GM21528 (cell line): ENCODE measurements at regions not wholly inside any gene's neighbourhood (a gene's known extent, or its start where the extent isn't known, plus 50 kb on each side); places are given as distances from the start of the nearest gene placed in this dataset.
"Not testable (repeated sequence)": the region's sequence is repeated elsewhere in the genome, so short reads cannot be mapped to it uniquely, and the experiment has no call there.

Experiments
- ATAC-seq: cut with Tn5 transposase; IDR thresholded peaks from one replicate; pipeline ENCODE4 v1.9.1; 2021; ENCODE audit warnings: mild to moderate bottlenecking, moderate library complexity; ENCODE audit not compliant: unreplicated experiment, low FRiP score

DNA sequence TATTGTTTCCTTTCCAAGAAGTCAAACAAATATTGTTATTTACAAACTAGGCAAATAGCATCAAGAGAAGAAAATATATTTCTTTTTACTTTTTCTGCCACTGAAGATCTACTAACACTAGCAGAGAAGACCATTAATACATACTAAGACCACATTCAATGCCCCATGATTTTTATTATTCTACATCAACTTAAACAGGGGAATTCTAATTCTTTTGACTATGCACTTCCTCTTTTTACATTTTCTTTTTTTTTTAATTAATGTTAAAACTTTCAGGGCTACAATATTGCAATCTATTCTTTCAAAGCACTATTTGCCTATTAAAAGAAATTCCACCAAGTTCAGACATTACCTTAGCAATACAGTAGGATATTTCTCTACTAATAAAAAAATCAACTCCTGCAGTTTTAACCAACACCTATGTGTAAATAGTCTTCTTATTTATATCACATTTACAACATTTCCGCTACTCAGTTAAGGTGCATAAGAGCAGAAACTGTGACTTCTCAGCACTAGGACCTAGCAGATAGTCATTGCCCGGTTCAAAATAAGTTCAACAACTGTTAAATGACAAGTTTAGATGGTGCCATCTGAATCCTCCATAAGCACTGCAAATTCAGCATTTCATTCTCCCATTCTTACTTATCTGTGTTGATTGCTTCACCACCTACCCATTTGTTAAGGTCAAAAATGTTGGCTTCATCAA lies 513.5 kb downstream of the TTLL7 start:
- ATAC-seq: peak; percentile 37

DNA sequence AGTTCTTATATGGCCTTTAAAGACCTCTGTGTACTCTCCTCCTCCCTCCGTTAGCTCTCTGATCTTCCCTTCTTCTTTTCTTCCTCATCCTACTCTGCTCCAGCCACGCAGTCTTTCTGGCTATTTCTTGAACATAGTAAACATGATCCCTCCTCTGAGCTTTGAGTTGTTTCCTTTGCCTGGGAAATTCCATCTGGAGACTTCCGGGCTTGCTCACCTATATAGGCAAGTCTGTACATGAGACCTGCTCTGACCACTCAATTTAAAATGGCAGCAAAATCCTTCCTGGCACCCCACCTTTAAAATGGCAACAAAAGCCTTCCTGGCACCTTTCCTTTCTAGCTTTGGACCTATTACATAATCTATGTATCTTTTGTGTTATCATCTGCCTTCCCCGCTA lies 517.6 kb downstream of the TTLL7 start:
- not testable (repeated sequence) for ATAC-seq

DNA sequence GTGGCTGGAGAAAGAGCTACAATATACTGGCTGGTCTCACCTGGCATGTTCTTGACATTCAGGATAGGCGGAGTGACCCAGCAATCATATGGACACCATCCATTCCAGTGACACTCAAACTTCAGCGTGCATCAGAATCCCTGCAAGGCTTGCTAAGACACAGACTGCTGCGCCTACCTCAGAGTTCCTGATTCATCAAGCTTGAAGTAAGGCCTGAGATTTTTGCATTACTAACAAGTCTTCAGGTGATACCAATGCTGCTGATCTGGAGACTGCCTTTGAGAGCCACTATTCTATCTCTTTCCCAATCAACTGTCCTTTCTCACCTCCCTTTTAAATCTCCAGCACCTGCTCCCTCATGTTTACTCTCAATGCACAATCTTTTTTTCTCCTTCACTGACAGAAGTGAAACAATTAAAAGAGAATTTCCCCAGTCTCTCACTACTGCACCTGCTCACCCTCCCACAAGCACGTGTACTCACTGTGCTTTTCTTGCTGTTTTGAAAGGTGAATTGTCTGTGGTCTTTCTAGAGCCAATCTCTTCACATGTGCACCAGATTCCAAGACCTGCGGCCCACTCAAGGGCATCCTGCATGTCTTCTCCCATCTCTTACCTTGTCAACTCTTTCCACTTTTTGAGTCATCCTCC lies 519.2 kb downstream of the TTLL7 start:
- ATAC-seq: peak; percentile 69

DNA sequence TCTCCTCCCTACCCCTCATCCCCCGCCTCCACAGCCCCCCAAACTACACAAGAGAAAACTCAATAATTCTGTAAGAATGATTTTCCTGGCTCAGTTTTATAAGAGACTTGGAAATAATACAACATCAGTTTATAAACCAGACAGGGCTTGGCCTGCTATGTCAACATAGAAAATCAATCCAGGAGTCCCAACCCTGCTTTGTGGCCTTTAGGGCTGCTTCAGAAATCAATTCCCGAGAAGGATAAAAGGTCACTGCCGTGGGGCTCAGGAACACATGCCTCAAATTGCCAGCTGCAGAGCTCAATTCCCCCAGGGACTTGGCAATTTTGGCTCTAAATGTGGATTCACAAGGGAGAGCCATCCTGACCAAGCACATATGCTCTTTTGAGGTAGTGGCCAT lies 520.8 kb downstream of the TTLL7 start:
- not testable (repeated sequence) for ATAC-seq

DNA sequence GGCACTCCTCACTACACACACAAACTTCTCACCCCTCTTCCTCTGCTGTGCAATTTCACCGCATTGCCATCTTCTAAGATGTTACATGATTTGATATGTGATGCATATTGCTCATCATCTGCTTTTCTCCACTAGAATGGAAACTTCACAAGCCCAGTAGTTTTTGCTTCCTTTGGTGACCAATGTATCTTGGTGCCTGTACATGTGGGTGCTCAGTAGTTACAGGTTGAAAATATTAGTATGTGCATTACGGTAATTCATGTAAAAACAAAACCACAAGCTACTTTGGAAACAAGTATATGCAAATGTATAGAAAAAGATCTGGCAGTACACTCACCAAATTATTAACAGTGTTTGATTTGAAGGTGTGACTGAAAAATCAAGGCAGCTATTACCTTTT lies 522.4 kb downstream of the TTLL7 start:
- peak; percentile 73 for ATAC-seq

DNA sequence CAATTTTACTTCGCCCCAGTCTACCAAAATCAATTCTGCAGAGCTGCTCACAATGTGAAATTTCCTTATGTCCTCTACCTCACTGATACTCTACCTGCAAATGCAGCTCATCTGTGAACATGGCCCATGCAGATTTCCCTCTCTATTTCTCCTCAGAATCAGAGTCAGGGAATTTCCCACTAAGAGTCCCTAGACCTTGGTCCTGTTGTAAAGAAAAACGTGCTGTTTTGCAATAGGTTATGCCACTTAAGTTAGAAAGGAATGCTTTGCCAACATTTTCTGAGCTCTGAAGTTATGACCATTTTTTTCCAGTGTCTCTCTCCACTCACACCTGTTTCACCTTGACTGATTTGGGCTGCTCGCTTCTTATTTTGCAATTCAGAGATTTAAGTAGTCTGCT lies 524.0 kb downstream of the TTLL7 start:
- not testable (repeated sequence) for ATAC-seq

DNA sequence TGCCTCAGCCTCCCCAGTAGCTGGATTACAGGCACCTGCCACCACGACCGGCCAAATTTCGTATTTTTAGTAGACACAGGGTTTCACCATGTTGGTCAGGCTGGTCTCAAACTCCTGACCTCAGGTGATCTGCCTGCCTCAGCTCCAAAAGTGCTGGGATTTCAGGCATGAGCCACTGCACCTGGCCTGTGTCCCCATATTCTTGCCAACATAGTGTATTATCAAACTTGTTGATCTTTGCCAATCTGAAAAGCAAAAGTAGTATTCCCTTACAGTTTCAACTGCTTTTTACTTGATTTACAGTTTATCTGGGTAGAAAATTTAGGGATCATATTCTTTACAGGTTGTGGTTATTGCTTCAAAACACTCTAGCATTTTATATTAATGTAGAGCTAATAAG lies 524.9 kb downstream of the TTLL7 start:
- not testable (repeated sequence) for ATAC-seq

DNA sequence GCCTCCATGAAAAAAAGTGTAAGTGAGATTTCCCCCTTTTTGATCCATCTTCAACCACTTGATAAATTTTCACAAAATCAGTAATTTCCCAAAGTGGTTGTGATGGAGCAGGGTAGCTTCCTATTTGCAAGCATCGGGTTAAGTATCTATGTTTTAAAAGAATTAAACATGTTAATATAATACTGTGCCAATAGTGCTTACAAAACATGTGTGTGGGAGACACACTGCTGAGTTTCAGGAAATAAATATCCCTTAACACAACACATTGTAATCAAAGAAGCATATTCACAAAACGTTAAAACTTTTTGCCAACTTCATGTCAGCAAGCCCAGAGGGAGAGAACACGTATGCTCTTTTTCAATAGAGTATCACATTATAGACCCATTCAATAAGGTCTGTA lies 526.9 kb downstream of the TTLL7 start:
- ATAC-seq: not testable (repeated sequence)

DNA sequence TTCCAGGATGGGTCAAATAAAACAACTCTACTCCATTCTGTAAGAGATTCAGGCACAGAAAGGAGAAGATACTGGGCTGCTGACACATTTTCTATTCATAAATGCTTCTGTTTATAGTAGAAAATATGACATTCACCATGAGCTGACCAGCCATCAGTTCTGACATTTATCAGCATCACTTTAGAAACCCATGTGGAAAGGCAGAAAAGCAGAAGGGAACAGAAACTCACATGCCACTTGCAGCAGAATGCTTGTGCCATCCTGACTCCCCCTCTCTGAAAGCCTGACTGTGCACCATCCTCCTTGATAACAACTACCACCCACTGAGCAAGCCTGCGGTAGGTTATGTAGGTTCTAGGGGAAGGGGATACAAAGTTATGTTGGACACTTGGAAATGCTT lies 527.7 kb downstream of the TTLL7 start:
- peak; percentile 46 for ATAC-seq

DNA sequence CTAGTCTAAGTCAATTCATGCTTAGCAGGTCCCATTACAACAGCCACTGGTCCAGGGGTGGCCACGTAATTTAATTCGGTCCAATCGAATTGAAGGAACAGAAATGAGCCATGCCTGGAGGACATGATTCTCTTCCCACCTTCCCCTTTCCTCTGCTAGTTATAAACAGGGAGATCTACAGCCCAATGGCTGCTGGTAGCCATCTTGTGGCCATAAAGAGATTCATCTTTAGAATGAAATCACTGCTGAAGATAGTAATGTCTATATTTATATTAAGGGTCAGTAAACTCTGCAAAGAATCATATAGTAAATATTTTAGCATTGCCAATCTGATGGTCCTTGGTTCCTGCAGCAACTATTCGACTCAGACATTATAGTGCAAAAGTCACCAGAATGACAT lies 530.6 kb downstream of the TTLL7 start:
- not testable (repeated sequence) for ATAC-seq

DNA sequence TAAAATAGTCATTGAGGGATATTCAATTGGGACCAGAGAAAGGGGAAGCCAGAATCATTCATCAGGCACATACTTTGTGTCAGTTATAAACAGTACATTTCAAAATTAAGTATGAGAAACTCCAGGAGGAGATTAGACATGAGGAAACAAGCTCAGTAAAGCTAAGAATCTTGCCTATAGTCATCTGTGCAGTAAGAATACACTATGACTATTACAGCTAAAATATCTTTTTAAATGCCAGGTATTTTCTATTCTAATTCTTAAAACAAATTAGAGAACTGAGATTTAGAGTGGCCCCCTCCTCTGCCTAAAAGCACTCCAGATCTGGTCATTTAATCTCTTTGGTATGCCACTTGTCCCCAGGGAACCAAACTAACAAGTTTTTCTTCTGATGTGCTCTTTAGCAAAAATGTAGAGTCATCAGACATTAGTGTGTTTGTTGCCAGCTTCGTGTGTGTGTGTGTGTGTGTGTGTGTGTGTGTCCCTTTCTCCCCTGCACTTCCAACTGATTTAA lies 541.1 kb downstream of the TTLL7 start:
- not testable (repeated sequence) for ATAC-seq

DNA sequence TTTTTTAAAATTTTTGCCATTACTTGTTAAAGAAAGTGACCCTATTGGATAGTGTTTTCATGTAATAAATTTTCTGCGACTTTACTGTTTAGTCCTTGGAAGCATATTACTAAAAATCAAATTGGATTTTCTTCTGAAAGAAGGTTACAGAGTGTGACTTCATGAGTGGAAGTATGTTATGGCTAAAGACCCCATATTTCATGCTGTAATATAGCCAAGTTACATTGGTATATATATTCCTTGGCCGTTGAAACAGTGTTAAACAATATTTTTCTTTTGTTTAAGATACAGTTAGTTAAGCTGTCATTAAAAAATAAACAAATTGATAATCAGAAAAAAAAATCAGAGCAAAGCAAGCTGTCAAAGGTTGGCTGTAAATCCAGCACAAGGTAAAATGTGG lies 541.7 kb downstream of the TTLL7 start:
- ATAC-seq: not testable (repeated sequence)

DNA sequence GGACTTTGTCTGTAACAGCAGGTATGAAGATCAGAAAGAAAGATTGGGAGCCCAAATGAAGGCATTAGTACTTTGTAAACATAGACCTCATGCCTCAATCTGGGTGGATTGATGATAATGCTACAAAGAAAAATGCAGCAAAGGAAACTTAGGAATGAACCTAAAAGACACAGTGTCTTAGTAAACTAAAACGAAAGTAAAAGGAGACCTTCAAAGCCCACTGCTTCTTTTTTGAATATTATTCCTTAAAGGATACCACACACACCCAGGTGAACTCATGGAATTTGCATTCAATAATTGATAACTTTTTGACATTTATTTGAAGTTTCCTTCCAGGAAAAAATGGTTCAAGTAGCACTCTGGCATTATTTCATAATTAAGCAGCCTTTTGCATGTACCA lies 543.2 kb downstream of the TTLL7 start:
- ATAC-seq: not testable (repeated sequence)

DNA sequence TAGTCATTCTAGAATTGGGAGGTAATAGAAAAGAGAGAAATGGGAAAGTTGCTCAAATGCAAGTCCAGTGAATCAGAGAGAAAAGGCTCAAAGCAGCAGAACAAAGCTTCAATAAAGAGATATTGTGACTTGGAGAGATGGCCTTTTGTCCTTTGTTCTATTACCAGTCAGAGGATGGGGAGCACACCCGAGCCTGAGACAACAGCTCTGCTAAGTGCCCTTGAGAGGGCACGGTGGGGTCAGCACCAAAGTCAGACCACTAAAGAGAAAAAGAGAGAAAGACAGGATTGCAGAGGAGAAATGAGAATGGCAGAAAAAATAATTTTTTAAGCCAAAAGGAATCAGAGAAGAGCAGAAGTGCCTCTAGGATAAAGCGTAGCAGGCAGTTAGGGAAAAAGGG lies 553.1 kb downstream of the TTLL7 start:
- ATAC-seq: not testable (repeated sequence)

DNA sequence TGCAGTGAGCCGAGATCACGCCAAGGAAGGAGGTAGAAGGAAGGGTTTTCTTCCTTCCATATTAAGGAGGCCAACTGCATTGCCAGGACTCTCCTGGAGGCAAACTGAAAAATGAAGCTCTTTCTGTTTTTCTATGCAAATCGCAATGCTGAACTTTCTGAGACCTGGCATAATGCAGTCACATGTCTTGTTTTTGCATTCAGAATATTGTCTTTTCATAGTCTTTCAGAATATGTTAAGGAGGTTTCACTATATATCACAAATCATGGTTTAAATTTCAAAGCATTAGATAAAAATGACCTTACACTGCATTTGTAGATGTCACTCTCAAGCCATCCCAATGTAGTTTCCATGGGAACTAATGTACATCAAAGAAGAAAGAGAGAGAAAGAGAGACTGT lies 556.5 kb downstream of the TTLL7 start:
- ATAC-seq: not testable (repeated sequence)

DNA sequence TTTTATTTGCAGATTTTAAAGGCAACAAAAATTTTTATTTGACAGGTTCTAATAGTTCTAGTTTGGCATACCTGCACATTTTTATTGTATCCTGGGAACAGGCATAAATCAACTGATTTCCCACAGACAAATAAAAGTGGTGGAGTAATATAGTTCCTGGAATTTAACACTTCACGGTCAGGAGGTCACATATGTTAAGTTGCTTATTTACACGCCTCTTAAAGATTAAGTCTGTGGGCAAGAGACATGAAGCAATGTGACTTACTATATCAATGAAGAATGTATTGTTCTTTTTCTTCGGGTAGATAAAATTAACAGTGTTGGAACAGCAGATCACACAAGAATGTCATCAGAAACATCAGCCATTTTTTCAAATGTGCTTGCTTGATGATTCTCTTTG lies 558.3 kb downstream of the TTLL7 start:
- not testable (repeated sequence) for ATAC-seq

DNA sequence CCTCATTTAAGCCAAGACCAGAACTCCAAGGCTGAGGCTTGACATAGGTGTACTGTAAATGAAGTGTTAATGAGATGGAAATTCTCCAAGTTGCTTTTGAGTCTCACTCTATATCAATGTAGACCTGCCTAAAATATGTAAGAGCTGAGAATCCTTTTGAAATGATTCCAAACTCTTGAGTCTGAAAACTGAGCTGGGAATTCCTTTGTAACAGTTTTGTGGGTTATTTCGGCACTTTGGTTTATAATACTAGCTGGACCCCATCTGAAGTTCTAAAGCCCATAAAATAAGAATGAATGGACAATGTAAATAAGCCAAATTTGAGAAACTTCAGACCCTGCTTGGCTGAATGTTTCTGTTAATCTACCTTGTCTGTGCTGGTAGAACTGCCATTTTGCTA lies 558.9 kb downstream of the TTLL7 start:
- not testable (repeated sequence) for ATAC-seq

DNA sequence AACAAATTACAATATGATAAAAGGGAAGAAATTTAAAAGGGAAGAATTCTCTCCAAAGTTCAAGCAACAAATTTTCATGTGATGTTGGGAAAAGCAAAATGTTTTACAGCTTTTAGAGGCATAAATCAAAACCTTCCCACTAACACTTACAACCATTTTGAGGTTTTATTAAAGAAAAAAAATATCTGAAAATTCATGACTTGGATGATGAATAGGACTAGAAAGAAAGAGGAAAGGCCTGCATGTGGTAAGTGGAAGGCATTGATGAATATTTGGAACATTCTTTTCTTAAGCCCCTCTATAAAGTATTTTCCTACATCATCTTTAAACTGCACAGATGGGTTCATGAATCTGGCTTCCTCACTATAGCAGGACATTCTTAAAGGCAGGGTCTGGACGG lies 560.6 kb downstream of the TTLL7 start:
- ATAC-seq: not testable (repeated sequence)

DNA sequence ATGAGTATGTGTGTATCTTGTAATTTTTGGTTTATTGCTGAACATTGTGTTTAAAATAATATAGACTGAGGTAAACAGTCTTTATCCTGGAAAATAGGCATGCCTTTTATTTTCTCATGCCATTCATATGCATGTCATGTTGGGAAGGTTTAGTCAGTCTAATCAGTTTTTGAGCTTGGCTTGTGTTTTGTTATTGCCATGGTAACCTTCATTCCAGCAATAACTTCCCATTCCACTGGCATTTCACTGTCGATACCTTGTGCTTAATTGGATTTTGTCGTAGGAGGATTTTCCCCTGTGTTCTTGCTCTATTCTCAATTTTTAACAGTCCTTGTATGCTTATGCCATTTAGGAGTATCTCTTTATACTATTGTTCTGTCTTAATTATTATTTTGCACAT lies 563.6 kb downstream of the TTLL7 start:
- not testable (repeated sequence) for ATAC-seq

DNA sequence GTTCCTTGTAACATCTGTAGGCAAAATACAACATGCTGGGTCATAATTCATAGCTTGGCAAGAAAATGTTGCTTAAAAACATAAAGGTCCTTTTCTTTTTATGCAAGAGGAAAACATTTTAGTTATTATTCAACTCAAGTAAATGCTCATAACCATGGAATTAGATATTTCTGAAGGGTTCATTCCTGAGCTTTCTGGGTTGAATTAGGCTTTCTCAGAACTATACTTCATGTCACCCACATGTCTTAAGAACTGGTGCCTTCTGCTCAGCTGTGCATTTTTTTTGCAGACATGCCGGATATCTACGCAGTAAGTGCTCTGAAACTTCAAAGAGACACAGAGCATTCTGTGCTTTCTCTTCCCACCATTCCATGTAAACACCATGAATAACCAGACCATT lies 571.4 kb downstream of the TTLL7 start:
- not testable (repeated sequence) for ATAC-seq

DNA sequence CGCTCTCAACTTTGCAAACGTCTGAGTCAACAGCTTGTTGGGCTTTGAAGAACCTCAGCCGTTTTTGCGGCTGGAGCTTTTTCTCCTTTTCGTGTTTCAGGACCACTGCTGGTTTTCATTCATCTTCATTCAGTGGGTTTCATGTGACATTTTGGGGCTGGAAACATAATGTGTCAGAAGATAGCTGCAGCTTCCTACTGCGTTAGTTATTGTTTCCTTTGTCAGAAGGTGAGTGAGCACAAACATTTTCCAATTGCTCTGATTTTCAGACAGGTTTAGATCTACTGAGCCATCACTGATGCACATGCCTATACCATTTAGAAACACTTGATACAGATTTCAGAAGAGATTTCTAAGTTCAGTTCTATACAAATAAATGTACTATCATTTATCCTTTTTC lies 575.5 kb downstream of the TTLL7 start:
- not testable (repeated sequence) for ATAC-seq

DNA sequence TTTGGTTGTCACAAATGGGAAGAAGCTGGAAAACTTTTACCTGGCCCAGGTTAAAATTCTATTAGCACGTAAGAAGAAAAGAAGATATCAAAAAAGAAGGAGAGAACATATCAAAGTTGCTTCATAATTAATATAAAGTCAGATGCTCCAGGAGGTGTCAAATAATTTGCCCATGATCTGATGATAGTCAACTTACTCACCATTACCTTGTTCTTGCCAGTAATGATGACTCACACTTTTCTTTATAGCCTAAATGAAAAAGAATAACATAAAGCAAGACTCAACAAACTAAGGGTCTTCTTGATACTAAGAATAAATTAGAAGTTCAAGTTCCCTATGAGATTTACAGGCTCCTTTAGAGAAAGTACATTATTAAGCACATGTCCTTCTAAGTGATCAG lies 580.4 kb downstream of the TTLL7 start:
- no peak for ATAC-seq
